Peyer's patch (tissue), 4 donors: ENCODE measurements at regions not wholly inside any gene's neighbourhood (a gene's known extent, or its start where the extent isn't known, plus 50 kb on each side); places are given as distances from the start of the nearest gene placed in this dataset.
"Not testable (repeated sequence)": the region's sequence is repeated elsewhere in the genome, so short reads cannot be mapped to it uniquely, and the experiment has no call there.

Experiments used
- DNase-seq, 3 donors: peaks; one replicate each; pipeline ENCODE4 v3.0.0-alpha.2; 2017 to 2019
- H3K27ac ChIP-seq, 4 donors: fragments of 200-600 bp; sonication (generic); one replicate each; pipeline ENCODE4 v1.5.1; 2016 to 2019
- H3K27me3 ChIP-seq, 2 donors: fragments of 200-600 bp; sonication (generic); one replicate each; pipeline ENCODE4 v1.5.1; 2019
- H3K36me3 ChIP-seq, 3 donors: fragments of 200-600 bp; sonication (generic); one replicate each; pipeline ENCODE4 v1.5.1; 2016 to 2019
- H3K4me1 ChIP-seq, 4 donors: fragments of 200-600 bp; sonication (generic); one replicate each; pipeline ENCODE4 v1.5.1; 2016 to 2019
- H3K4me3 ChIP-seq, 4 donors: fragments of 200-600 bp; sonication (generic); 1 replicate in 3 of 4; 2 replicates in 1 of 4; pipeline ENCODE4 v1.5.1; 2016 to 2019; ENCODE audit warnings: mild to moderate bottlenecking in 1 of 4
- H3K9me3 ChIP-seq, 4 donors: fragments of 200-600 bp; sonication (generic); one replicate each; pipeline ENCODE4 v1.5.1; 2016 to 2019; ENCODE audit warnings: mild to moderate bottlenecking in 1 of 4

GRCh38 chr9:40097992-40098391 is 742.5 kb downstream of the SPATA31A1 start:
- DNase-seq, H3K27me3 ChIP-seq, H3K27ac ChIP-seq, H3K36me3 ChIP-seq, H3K4me3 ChIP-seq, H3K9me3 ChIP-seq, H3K4me1 ChIP-seq: not testable (repeated sequence)

GRCh38 chr9:40106003-40106782 is 750.7 kb downstream of the SPATA31A1 start:
- peak overlapping the region in 3 of 4 donors; percentile 57 to 75 (median 68) for H3K27ac ChIP-seq
- not testable (repeated sequence) for H3K27me3 ChIP-seq, H3K36me3 ChIP-seq, H3K4me1 ChIP-seq, H3K9me3 ChIP-seq
- H3K4me3 ChIP-seq = peak overlapping the region in 3 of 4 donors; percentile 36 to 54 (median 53)
- peak; percentile 47 to 65 (median 51) for DNase-seq

DNA sequence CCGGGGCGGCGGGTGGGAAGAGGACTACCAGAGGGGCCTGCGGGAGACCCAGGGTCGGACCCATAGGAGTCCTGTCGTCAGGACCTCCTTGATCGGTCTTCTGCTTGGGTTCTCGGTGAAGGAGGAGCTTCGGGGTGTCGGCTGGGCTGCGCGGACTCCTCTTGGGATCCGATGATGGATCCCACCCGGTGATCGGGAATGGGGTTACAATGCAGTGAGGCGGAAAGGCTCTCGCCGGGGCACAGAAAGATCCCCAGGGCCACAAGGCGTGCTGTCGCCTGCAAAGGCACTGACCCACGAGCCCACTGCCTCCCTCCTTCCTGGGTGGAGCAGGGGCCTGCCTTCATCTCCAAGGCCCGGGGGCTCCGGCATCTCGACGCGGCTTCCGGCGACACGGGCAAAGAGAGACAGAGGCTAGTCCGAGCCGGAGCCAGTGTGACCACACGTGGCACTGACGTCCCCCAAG is 751.3 kb downstream of the SPATA31A1 start:
- not testable (repeated sequence) for H3K27me3 ChIP-seq, DNase-seq, H3K36me3 ChIP-seq, H3K9me3 ChIP-seq, H3K4me1 ChIP-seq
- H3K27ac ChIP-seq = peak overlapping the region in 2 of 4 donors; percentile 43 to 75
- peak overlapping the region in 3 of 4 donors; percentile 36 to 54 (median 53) for H3K4me3 ChIP-seq

- H3K27ac ChIP-seq, H3K36me3 ChIP-seq, H3K9me3 ChIP-seq, H3K4me1 ChIP-seq, H3K27me3 ChIP-seq, H3K4me3 ChIP-seq, DNase-seq: not testable (repeated sequence)
Observed at GRCh38 chr9:40107251-40107650, 751.8 kb downstream of the SPATA31A1 start.

GRCh38 chr9:40108465-40108864 is 753.0 kb downstream of the SPATA31A1 start:
- not testable (repeated sequence) for H3K9me3 ChIP-seq, H3K27ac ChIP-seq, H3K4me1 ChIP-seq, H3K27me3 ChIP-seq, H3K4me3 ChIP-seq, DNase-seq, H3K36me3 ChIP-seq

GRCh38 chr9:40110751-40111150 is 755.3 kb downstream of the SPATA31A1 start:
- not testable (repeated sequence) for H3K9me3 ChIP-seq, H3K36me3 ChIP-seq, DNase-seq, H3K27ac ChIP-seq, H3K4me3 ChIP-seq, H3K27me3 ChIP-seq, H3K4me1 ChIP-seq

DNA sequence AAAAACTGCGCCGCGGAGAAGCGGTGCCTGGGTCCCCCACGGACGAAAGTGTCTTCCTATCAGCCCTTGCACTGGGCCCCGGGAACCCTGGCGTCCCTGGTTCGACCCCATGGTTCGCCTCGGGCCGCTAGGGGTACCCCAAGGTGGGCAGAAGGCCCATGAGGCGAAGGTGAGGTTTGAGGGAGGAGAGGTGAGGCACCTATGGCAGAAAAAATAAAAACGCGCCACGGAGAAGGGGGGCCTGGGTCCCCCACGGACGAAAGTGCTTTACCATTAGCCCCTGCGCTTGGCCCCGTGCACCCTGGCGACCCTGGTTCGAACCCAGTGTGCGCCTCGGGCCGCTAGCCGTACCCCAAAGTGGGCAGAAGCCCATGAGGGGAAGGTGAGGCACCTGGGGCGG is 756.1 kb downstream of the SPATA31A1 start:
- H3K36me3 ChIP-seq, H3K27me3 ChIP-seq, H3K4me3 ChIP-seq, H3K27ac ChIP-seq, H3K9me3 ChIP-seq, DNase-seq, H3K4me1 ChIP-seq: not testable (repeated sequence)

- H3K27me3 ChIP-seq, H3K9me3 ChIP-seq, H3K27ac ChIP-seq, DNase-seq, H3K4me1 ChIP-seq, H3K36me3 ChIP-seq, H3K4me3 ChIP-seq: not testable (repeated sequence)
Observed at GRCh38 chr9:40130598-40130997, 775.1 kb downstream of the SPATA31A1 start.

- H3K36me3 ChIP-seq, H3K4me1 ChIP-seq, H3K9me3 ChIP-seq, DNase-seq, H3K27me3 ChIP-seq, H3K4me3 ChIP-seq, H3K27ac ChIP-seq: not testable (repeated sequence)
Observed at GRCh38 chr9:40169204-40169603, 813.7 kb downstream of the SPATA31A1 start.

- not testable (repeated sequence) for H3K27me3 ChIP-seq, H3K36me3 ChIP-seq, DNase-seq, H3K4me1 ChIP-seq, H3K4me3 ChIP-seq, H3K27ac ChIP-seq, H3K9me3 ChIP-seq
Observed at GRCh38 chr9:40173316-40173715, 817.8 kb downstream of the SPATA31A1 start.

DNA sequence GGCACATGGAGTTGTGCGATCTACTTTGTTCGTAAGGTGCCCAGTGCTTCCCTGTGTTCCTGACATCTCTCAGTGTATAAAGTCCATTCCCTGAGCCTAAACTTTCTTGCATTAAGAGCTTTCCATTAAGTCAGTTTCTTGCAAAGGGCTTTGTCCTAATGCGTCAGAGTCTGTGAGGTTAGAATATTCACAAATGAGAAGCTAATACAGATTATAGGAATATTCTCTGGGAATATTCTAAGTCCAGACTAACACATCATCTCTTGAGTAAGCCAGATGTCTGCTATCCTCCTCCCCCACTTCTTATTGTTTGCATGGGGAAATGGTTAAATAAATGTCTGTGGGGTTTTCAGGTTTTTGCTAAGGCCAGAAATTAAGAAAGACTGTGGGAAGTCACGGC is 818.6 kb downstream of the SPATA31A1 start:
- H3K4me1 ChIP-seq, H3K36me3 ChIP-seq, DNase-seq, H3K9me3 ChIP-seq, H3K27ac ChIP-seq, H3K27me3 ChIP-seq, H3K4me3 ChIP-seq: not testable (repeated sequence)

GRCh38 chr9:40177403-40177802 is 821.9 kb downstream of the SPATA31A1 start:
- H3K27ac ChIP-seq, DNase-seq, H3K4me1 ChIP-seq, H3K9me3 ChIP-seq, H3K36me3 ChIP-seq, H3K27me3 ChIP-seq, H3K4me3 ChIP-seq: not testable (repeated sequence)

- not testable (repeated sequence) for H3K27me3 ChIP-seq, H3K27ac ChIP-seq, H3K36me3 ChIP-seq, H3K9me3 ChIP-seq, DNase-seq, H3K4me3 ChIP-seq, H3K4me1 ChIP-seq
Observed at GRCh38 chr9:40191403-40191802, 835.9 kb downstream of the SPATA31A1 start.

DNA sequence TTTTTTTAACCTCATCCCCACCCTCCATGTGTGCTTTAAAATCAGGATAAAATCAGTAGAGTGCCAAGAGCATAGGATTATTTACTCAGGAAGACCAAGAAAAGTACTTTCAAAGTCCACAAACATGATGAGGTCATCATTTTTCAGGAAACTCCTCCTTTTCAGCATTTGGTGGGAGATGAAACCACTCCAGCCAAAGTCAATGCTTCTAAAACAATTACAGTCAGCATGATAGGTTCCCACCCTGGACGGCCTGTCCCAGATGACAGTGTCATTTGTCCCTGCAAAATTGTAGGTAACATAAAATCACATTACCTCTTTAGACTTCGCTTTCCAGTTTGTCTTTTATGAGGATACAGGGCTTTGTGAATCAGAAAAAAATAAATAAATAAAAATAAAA is 836.7 kb downstream of the SPATA31A1 start:
- not testable (repeated sequence) for H3K4me3 ChIP-seq, H3K36me3 ChIP-seq, DNase-seq, H3K9me3 ChIP-seq, H3K27ac ChIP-seq, H3K4me1 ChIP-seq, H3K27me3 ChIP-seq

DNA sequence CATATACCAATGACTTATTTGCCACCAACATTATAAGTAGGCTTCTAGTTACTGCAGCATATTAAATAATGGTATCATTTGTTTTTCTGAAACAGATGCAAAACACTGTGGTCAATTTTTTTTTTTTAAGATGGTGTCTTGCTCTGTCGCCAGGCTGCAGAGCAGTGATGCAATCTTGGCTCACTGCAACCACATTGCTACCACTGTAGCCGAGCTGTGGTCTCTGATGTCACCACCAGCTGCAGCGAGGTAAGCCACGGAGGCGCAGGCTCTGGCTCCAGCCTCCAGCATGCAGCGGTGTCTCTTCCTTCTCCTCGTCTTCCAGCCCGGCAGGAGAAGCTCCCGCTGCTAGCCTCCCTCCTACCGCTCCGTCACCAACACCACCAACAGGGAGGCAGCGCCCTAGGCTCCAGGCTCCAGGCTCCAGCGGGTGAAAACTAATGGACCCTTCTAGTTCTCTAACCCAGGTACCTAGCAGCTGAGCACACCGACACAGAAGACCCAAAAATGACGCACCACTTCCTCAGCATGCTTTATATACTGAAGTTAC is 840.8 kb downstream of the SPATA31A1 start:
- not testable (repeated sequence) for H3K27me3 ChIP-seq, H3K4me3 ChIP-seq, H3K9me3 ChIP-seq, H3K4me1 ChIP-seq, H3K27ac ChIP-seq, DNase-seq, H3K36me3 ChIP-seq

- not testable (repeated sequence) for H3K27me3 ChIP-seq, DNase-seq, H3K36me3 ChIP-seq, H3K27ac ChIP-seq, H3K4me1 ChIP-seq, H3K9me3 ChIP-seq, H3K4me3 ChIP-seq
Observed at GRCh38 chr9:40196803-40197202, 841.3 kb downstream of the SPATA31A1 start.
